EH (cell line): ENCODE measurements at regions not wholly inside any gene's neighbourhood (a gene's known extent, or its start where the extent isn't known, plus 50 kb on each side); places are given as distances from the start of the nearest gene placed in this dataset.

Source experiments
- DNase-seq: peaks from one replicate; pipeline ENCODE4 v3.0.0-alpha.2; 2015; ENCODE audit warnings: low read depth

GRCh38 chr14:104514156-104514848, 65.3 kb upstream of the C14orf180 start:
- no peak for DNase-seq

GRCh38 chr14:104515059-104515810, 64.3 kb upstream of the C14orf180 start:
- no peak for DNase-seq

GRCh38 chr14:104515811-104516780, 63.5 kb upstream of the C14orf180 start:
- DNase-seq: no peak

GRCh38 chr14:104516906-104517305, 62.7 kb upstream of the C14orf180 start:
- no peak for DNase-seq

- DNase-seq: no peak
Observed at GRCh38 chr14:104517426-104517825, 62.1 kb upstream of the C14orf180 start.

- no peak for DNase-seq
Observed at GRCh38 chr14:104517867-104518266, 61.7 kb upstream of the C14orf180 start.

- DNase-seq: no peak
Observed at GRCh38 chr14:104518659-104519350, 60.8 kb upstream of the C14orf180 start.

GRCh38 chr14:104519721-104520120, 59.8 kb upstream of the C14orf180 start:
- no peak for DNase-seq

GRCh38 chr14:104520620-104521410, 58.7 kb upstream of the C14orf180 start:
- no peak for DNase-seq

- DNase-seq: no peak
Observed at GRCh38 chr14:104521816-104522745, 57.5 kb upstream of the C14orf180 start.

GRCh38 chr14:104522926-104523545, 56.5 kb upstream of the C14orf180 start:
- no peak for DNase-seq

GRCh38 chr14:104523546-104523935, 56.0 kb upstream of the C14orf180 start:
- no peak for DNase-seq

- no peak for DNase-seq
Observed at GRCh38 chr14:104524726-104525125, 54.8 kb upstream of the C14orf180 start.

GRCh38 chr14:104526723-104527645, 52.6 kb upstream of the C14orf180 start:
- DNase-seq: no peak

GRCh38 chr14:104527857-104528459, 51.6 kb upstream of the C14orf180 start:
- DNase-seq: no peak

- DNase-seq: no peak
Observed at GRCh38 chr14:104528496-104528895, 51.1 kb upstream of the C14orf180 start.
